GM23248 (cell line): ENCODE measurements at regions not wholly inside any gene's neighbourhood (a gene's known extent, or its start where the extent isn't known, plus 50 kb on each side); places are given as distances from the start of the nearest gene placed in this dataset.

Experiments
- EZH2 ChIP-seq: fragments of 200-600 bp; sonication (generic); IDR thresholded peaks from 2 replicates; pipeline ENCODE4 v1.6.1; 2018; ENCODE audit warnings: antibody characterized with exemption, mild to moderate bottlenecking; ENCODE audit not compliant: insufficient read depth, poor library complexity, severe bottlenecking
- EZH2phosphoT487 ChIP-seq: fragments of 200-600 bp; sonication (generic); IDR thresholded peaks from 2 replicates; pipeline ENCODE4 v1.6.1; 2018; ENCODE audit warnings: antibody characterized with exemption, moderate library complexity, mild to moderate bottlenecking, low read depth; ENCODE audit not compliant: insufficient read depth

GRCh38 chr5:106523852-106524251 is 1146.9 kb downstream of the EFNA5 start:
- TF ChIP-seq EZH2phosphoT487: no peak
- no peak for TF ChIP-seq EZH2
